IMR-90 (cell line): ENCODE measurements at regions not wholly inside any gene's neighbourhood (a gene's known extent, or its start where the extent isn't known, plus 50 kb on each side); places are given as distances from the start of the nearest gene placed in this dataset.

ENCODE experiments used
- MXI1 ChIP-seq: IDR thresholded peaks from 2 replicates; pipeline ENCODE4 v1.6.1; 2012; ENCODE audit warnings: low read depth, mild to moderate bottlenecking, low read length, moderate library complexity, borderline replicate concordance
- POLR2A ChIP-seq: IDR thresholded peaks from 2 replicates; pipeline ENCODE4 v1.6.1; 2012; ENCODE audit warnings: mild to moderate bottlenecking, low read depth, low read length
- RAD21 ChIP-seq: IDR thresholded peaks from 2 replicates; pipeline ENCODE4 v1.6.1; 2012; ENCODE audit warnings: low read length, improper control_type of control experiment
- RCOR1 ChIP-seq: IDR thresholded peaks from 2 replicates; pipeline ENCODE4 v1.6.1; 2012; ENCODE audit warnings: mild to moderate bottlenecking, low read length, improper control_type of control experiment; ENCODE audit not compliant: insufficient replicate concordance
- TF ChIP-seq, protein P1 (sequence below): conservative IDR thresholded peaks from 2 replicates; pipeline ENCODE4 v1.5.1; 2012; ENCODE audit warnings: mild to moderate bottlenecking, low read depth, low read length, improper control_type of control experiment
- TF ChIP-seq, protein P2 (sequence below): fragments of 150-350 bp; IDR thresholded peaks from 2 replicates; pipeline ENCODE4 v1.6.1; 2016; ENCODE audit warnings: low read depth, mild to moderate bottlenecking, low read length, moderate library complexity, borderline replicate concordance

- TF ChIP-seq, protein P1, sequence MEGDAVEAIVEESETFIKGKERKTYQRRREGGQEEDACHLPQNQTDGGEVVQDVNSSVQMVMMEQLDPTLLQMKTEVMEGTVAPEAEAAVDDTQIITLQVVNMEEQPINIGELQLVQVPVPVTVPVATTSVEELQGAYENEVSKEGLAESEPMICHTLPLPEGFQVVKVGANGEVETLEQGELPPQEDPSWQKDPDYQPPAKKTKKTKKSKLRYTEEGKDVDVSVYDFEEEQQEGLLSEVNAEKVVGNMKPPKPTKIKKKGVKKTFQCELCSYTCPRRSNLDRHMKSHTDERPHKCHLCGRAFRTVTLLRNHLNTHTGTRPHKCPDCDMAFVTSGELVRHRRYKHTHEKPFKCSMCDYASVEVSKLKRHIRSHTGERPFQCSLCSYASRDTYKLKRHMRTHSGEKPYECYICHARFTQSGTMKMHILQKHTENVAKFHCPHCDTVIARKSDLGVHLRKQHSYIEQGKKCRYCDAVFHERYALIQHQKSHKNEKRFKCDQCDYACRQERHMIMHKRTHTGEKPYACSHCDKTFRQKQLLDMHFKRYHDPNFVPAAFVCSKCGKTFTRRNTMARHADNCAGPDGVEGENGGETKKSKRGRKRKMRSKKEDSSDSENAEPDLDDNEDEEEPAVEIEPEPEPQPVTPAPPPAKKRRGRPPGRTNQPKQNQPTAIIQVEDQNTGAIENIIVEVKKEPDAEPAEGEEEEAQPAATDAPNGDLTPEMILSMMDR = no peak
- no peak for TF ChIP-seq POLR2A
- TF ChIP-seq, protein P2, sequence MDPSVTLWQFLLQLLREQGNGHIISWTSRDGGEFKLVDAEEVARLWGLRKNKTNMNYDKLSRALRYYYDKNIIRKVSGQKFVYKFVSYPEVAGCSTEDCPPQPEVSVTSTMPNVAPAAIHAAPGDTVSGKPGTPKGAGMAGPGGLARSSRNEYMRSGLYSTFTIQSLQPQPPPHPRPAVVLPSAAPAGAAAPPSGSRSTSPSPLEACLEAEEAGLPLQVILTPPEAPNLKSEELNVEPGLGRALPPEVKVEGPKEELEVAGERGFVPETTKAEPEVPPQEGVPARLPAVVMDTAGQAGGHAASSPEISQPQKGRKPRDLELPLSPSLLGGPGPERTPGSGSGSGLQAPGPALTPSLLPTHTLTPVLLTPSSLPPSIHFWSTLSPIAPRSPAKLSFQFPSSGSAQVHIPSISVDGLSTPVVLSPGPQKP = no peak
- no peak for TF ChIP-seq RAD21
- TF ChIP-seq MXI1 = no peak
- TF ChIP-seq RCOR1 = no peak
Observed at GRCh38 chr4:126986005-126986404, 646.8 kb upstream of the INTU start.
